IMR-90 (cell line): ENCODE measurements at regions not wholly inside any gene's neighbourhood (a gene's known extent, or its start where the extent isn't known, plus 50 kb on each side); places are given as distances from the start of the nearest gene placed in this dataset.

Experiments
- ATAC-seq: fragments of 200-7000 bp; cut with Tn5 transposase; 2 replicates; pipeline ENCODE4 v1.9.1; 2020; ENCODE audit warnings: low read depth, mild to moderate bottlenecking, moderate library complexity
- BruUV-seq: library from RNA; stranded (reverse); fragments of 400-500 nt; replicated peaks from 2 replicates; lab custom pipeline; 2021; lab: Mats Ljungman, UMichigan
- CTCF ChIA-PET: fragments of 300-600 bp; formaldehyde crosslinking; extraction: SDS; loops from one replicate; lab custom pipeline; 2021; ENCODE audit warnings: antibody characterized with exemption; lab: Yijun Ruan, JAX
- POLR2A ChIA-PET: fragments of 300-600 bp; sonication (Branson Sonifier 250); formaldehyde crosslinking; loops from one replicate; lab custom pipeline; 2022; ENCODE audit warnings: antibody characterized with exemption; ENCODE audit not compliant: unreplicated experiment; lab: Charles Lee
- DNase-seq: peaks from one replicate; pipeline ENCODE4 v3.0.0; 2013
- H2AFZ ChIP-seq: replicated peaks from 2 replicates; pipeline ENCODE3; 2013; ENCODE audit warnings: low read length, mild to moderate bottlenecking; ENCODE audit not compliant: poor library complexity
- H2AK5ac ChIP-seq: 2 replicates; pipeline ENCODE4 v1.6.1; 2013; ENCODE audit warnings: low read depth, low read length, inconsistent platforms
- H2AK9ac ChIP-seq: replicated peaks from 2 replicates; pipeline ENCODE3; 2013; ENCODE audit warnings: mild to moderate bottlenecking, low read depth, low read length, moderate library complexity; ENCODE audit not compliant: poor library complexity
- H2BK120ac ChIP-seq: 2 replicates; pipeline ENCODE4 v1.6.1; 2013; ENCODE audit warnings: low read depth, low read length, inconsistent platforms
- H2BK15ac ChIP-seq: 3 replicates; pipeline ENCODE4 v1.6.1; 2013; ENCODE audit warnings: low read depth, low read length, inconsistent platforms
- H2BK20ac ChIP-seq: 2 replicates; pipeline ENCODE4 v1.6.1; 2013; ENCODE audit warnings: low read depth, mild to moderate bottlenecking, inconsistent platforms, low read length, moderate library complexity
- H2BK5ac ChIP-seq: 2 replicates; pipeline ENCODE4 v1.6.1; 2013; ENCODE audit warnings: mild to moderate bottlenecking, low read depth, low read length, inconsistent platforms; ENCODE audit not compliant: poor library complexity, severe bottlenecking
- H3K14ac ChIP-seq: replicated peaks from 2 replicates; pipeline ENCODE4 v1.6.1; 2013; ENCODE audit warnings: low read depth, low read length, inconsistent platforms
- H3K18ac ChIP-seq: 2 replicates; pipeline ENCODE4 v1.6.1; 2013; ENCODE audit warnings: low read depth, low read length, control low read depth
- H3K23ac ChIP-seq: 2 replicates; pipeline ENCODE4 v1.6.1; 2013; ENCODE audit warnings: low read depth, low read length, inconsistent platforms
- H3K27ac ChIP-seq: 2 replicates; pipeline ENCODE4 v1.5.1; 2013; ENCODE audit warnings: mild to moderate bottlenecking, control low read depth, low read length; ENCODE audit not compliant: insufficient read depth
- H3K27me3 ChIP-seq: 2 replicates; pipeline ENCODE4 v1.6.1; 2013; ENCODE audit warnings: low read length; ENCODE audit not compliant: control insufficient read depth, insufficient read depth
- H3K36me3 ChIP-seq: 2 replicates; pipeline ENCODE4 v1.6.1; 2013; ENCODE audit warnings: low read length, mixed read lengths; ENCODE audit not compliant: control insufficient read depth, insufficient read depth
- H3K4ac ChIP-seq: 2 replicates; pipeline ENCODE4 v1.6.1; 2013; ENCODE audit warnings: low read depth, low read length, inconsistent platforms
- H3K4me1 ChIP-seq: 2 replicates; pipeline ENCODE4 v1.6.1; 2013; ENCODE audit warnings: low read length, mixed read lengths; ENCODE audit not compliant: control insufficient read depth, insufficient read depth
- H3K4me2 ChIP-seq: 2 replicates; pipeline ENCODE4 v1.6.1; 2013; ENCODE audit warnings: low read depth, mild to moderate bottlenecking, control low read depth, low read length, moderate library complexity
- H3K4me3 ChIP-seq: 2 replicates; pipeline ENCODE4 v1.5.1; 2013; ENCODE audit warnings: low read depth, mild to moderate bottlenecking, control low read depth, low read length, moderate library complexity; ENCODE audit not compliant: insufficient read depth
- H3K56ac ChIP-seq: 2 replicates; pipeline ENCODE4 v1.6.1; 2013; ENCODE audit warnings: low read length, inconsistent platforms; ENCODE audit not compliant: insufficient read depth; ENCODE audit errors: extremely low read depth
- H3K79me1 ChIP-seq, 2 experiments: 2 replicates each; pipeline ENCODE4 v1.6.1; 2013; ENCODE audit warnings: low read length in 2 of 2, inconsistent platforms in 1 of 2, low read depth in 1 of 2
- H3K9ac ChIP-seq: 2 replicates; pipeline ENCODE4 v1.6.1; 2013; ENCODE audit warnings: low read depth, low read length, control low read depth
- H3K9me1 ChIP-seq: 2 replicates; pipeline ENCODE4 v1.6.1; 2013; ENCODE audit warnings: low read length, inconsistent platforms; ENCODE audit not compliant: insufficient read depth
- H3K9me3 ChIP-seq: 2 replicates; pipeline ENCODE4 v1.6.1; 2013; ENCODE audit warnings: low read length; ENCODE audit not compliant: control insufficient read depth, insufficient read depth
- H4K20me1 ChIP-seq: 2 replicates; pipeline ENCODE4 v1.6.1; 2013; ENCODE audit warnings: low read length, inconsistent platforms; ENCODE audit not compliant: insufficient read depth
- H4K5ac ChIP-seq: 2 replicates; pipeline ENCODE4 v1.6.1; 2013; ENCODE audit warnings: mild to moderate bottlenecking, low read depth, low read length, control low read depth
- H4K8ac ChIP-seq, 2 experiments: 2 replicates each; pipeline ENCODE4 v1.6.1; 2013; ENCODE audit warnings: low read depth in 2 of 2, low read length in 2 of 2, control low read depth in 1 of 2, inconsistent platforms in 1 of 2
- H4K91ac ChIP-seq: 2 replicates; pipeline ENCODE4 v1.6.1; 2013; ENCODE audit warnings: low read depth, low read length, inconsistent platforms; ENCODE audit not compliant: insufficient read depth
- CEBPB ChIP-seq: IDR thresholded peaks from 2 replicates; pipeline ENCODE4 v1.6.1; 2012; ENCODE audit warnings: low read depth, low read length, improper control_type of control experiment
- CHD1 ChIP-seq: IDR thresholded peaks from 2 replicates; pipeline ENCODE4 v1.6.1; 2012; ENCODE audit warnings: low read depth, low read length, improper control_type of control experiment
- CTCF ChIP-seq: conservative IDR thresholded peaks from 2 replicates; pipeline ENCODE4 v1.5.1; 2012; ENCODE audit warnings: mild to moderate bottlenecking, low read depth, low read length, improper control_type of control experiment
- ELK1 ChIP-seq: fragments of 150-350 bp; IDR thresholded peaks from 2 replicates; pipeline ENCODE4 v1.6.1; 2016; ENCODE audit warnings: low read depth, mild to moderate bottlenecking, low read length, moderate library complexity, borderline replicate concordance
- FOS ChIP-seq: fragments of 150-350 bp; IDR thresholded peaks from 2 replicates; pipeline ENCODE4 v1.6.1; 2016; ENCODE audit warnings: low read depth, low read length
- MAFK ChIP-seq: IDR thresholded peaks from 2 replicates; pipeline ENCODE4 v1.6.1; 2012; ENCODE audit warnings: low read depth, low read length, improper control_type of control experiment
- MAZ ChIP-seq: IDR thresholded peaks from 2 replicates; pipeline ENCODE4 v1.6.1; 2012; ENCODE audit warnings: low read depth, mild to moderate bottlenecking, low read length, improper control_type of control experiment, moderate library complexity, borderline replicate concordance
- MXI1 ChIP-seq: IDR thresholded peaks from 2 replicates; pipeline ENCODE4 v1.6.1; 2012; ENCODE audit warnings: low read depth, mild to moderate bottlenecking, low read length, moderate library complexity, borderline replicate concordance
- NFE2L2 ChIP-seq: fragments of 150-350 bp; IDR thresholded peaks from 2 replicates; pipeline ENCODE4 v1.6.1; 2016; ENCODE audit warnings: low read depth, mild to moderate bottlenecking, low read length
- POLR2A ChIP-seq: IDR thresholded peaks from 2 replicates; pipeline ENCODE4 v1.6.1; 2012; ENCODE audit warnings: mild to moderate bottlenecking, low read depth, low read length
- RAD21 ChIP-seq: IDR thresholded peaks from 2 replicates; pipeline ENCODE4 v1.6.1; 2012; ENCODE audit warnings: low read length, improper control_type of control experiment
- RCOR1 ChIP-seq: IDR thresholded peaks from 2 replicates; pipeline ENCODE4 v1.6.1; 2012; ENCODE audit warnings: mild to moderate bottlenecking, low read length, improper control_type of control experiment; ENCODE audit not compliant: insufficient replicate concordance
- RFX5 ChIP-seq: IDR thresholded peaks from 2 replicates; pipeline ENCODE4 v1.8.0; 2012; ENCODE audit warnings: low read depth, mild to moderate bottlenecking, low read length, moderate library complexity
- SMC3 ChIP-seq: fragments of 150-350 bp; IDR thresholded peaks from 2 replicates; pipeline ENCODE4 v1.6.1; 2016; ENCODE audit warnings: low read depth, mild to moderate bottlenecking, antibody characterized with exemption, low read length, moderate library complexity
- USF2 ChIP-seq: fragments of 150-350 bp; IDR thresholded peaks from 2 replicates; pipeline ENCODE4 v1.6.1; 2017; ENCODE audit warnings: mild to moderate bottlenecking, antibody characterized with exemption, low read length, low read depth
- WGBS, 2 experiments: methylation state at CpG; one replicate each; pipeline versions ENCODE4 v1.1.5 to v1.1.7; 2013; ENCODE audit warnings: missing lambda C conversion rate in 2 of 2; ENCODE audit not compliant: insufficient read length in 1 of 2; ENCODE audit errors: extremely low coverage in 2 of 2; 5-methylcytosine and 5-hydroxymethylcytosine counted together
- dilution Hi-C: fragments of 300-500 bp; cut with HindIII; formaldehyde crosslinking; loops from one replicate; pipeline ENCODE4 v1.14.3; 2018; ENCODE audit warnings: low sequenced_read_pairs; ENCODE audit not compliant: unreplicated experiment
- in situ Hi-C: fragments of 300-500 bp; cut with MboI; formaldehyde crosslinking; loops from 3 replicates; pipeline ENCODE4 v1.14.3; 2019; ENCODE audit warnings: low sequenced_read_pairs, inconsistent platforms, mixed read lengths
- intact Hi-C: fragments of 100-400 bp; cut with micrococcal nuclease; formaldehyde crosslinking; loops from 2 replicates; pipeline ENCODE4 v1.10.0; 2022

- H4K20me1 ChIP-seq: no peaks in the 10 kb centered on the region
- H3K9me3 ChIP-seq: peaks cover 6% of the 10 kb centered on the region; the same call in 1 of the 2 replicates
- H3K14ac ChIP-seq: no peak overlapping the region
- H4K5ac ChIP-seq: no peak overlapping the region
- BruUV-seq: no TSS peak
- H3K79me1 ChIP-seq: no peaks in the 10 kb centered on the region
- H3K27ac ChIP-seq: no peak overlapping the region
- ChIA-PET POLR2A (no interaction called here), CTCF (no interaction called here)
- ATAC-seq (no peak), DNase-seq (no peak)
- no peaks in the 10 kb centered on the region for H3K9me1 ChIP-seq
- no peak overlapping the region for H3K4ac ChIP-seq
- TF ChIP-seq FOS (no peak), SMC3 (no peak), MAFK (no peak), NFE2L2 (no peak), CHD1 (no peak), ELK1 (no peak), MXI1 (no peak), RAD21 (no peak), MAZ (no peak), RCOR1 (no peak), CTCF (no peak), POLR2A (no peak), RFX5 (no peak), CEBPB (no peak), USF2 (no peak)
- H2AFZ ChIP-seq: no peak overlapping the region
- H3K56ac ChIP-seq: no peak overlapping the region
- no peak overlapping the region for H3K4me3 ChIP-seq
- no peak overlapping the region for H2BK15ac ChIP-seq
- no peak overlapping the region for H3K23ac ChIP-seq
- H3K4me1 ChIP-seq: no peaks in the 10 kb centered on the region
- no peak overlapping the region for H3K18ac ChIP-seq
- no peaks in the 10 kb centered on the region for H3K36me3 ChIP-seq
- in situ Hi-C loops: no loop called here
- no peak overlapping the region for H2BK120ac ChIP-seq
- dilution Hi-C loops: no loop called here
- H2AK9ac ChIP-seq: no peak overlapping the region
- H2AK5ac ChIP-seq: no peak overlapping the region
- no peak overlapping the region for H3K9ac ChIP-seq
- no peak overlapping the region for H2BK5ac ChIP-seq
- no peaks in the 10 kb centered on the region for H3K27me3 ChIP-seq
- WGBS, 2 experiments: 100% methylated on average over 1 of the region's 12 CpGs; no CpG with 5 or more reads in 1 of the 2 experiments
- no peak overlapping the region for H3K4me2 ChIP-seq
- H4K91ac ChIP-seq: no peak overlapping the region
- no peak overlapping the region for H2BK20ac ChIP-seq
- no peak overlapping the region for H4K8ac ChIP-seq
- intact Hi-C loops: no loop called here
Observed at GRCh38 chr20:20895537-20895936, 183.1 kb upstream of the RALGAPA2 start.
